ENCODE measurements at regions not wholly inside any gene's neighbourhood (a gene's known extent, or its start where the extent isn't known, plus 50 kb on each side); places are given as distances from the start of the nearest gene placed in this dataset.

- TF ChIP-seq TEF (CRISPR knock-in tag; IDR thresholded peaks at IDR 0.05) (no peak), MLX (CRISPR knock-in tag; IDR thresholded peaks at IDR 0.05) (no peak), NFE2 (CRISPR knock-in tag; IDR thresholded peaks at IDR 0.05) (no peak), PAXIP1 (CRISPR knock-in tag; conservative IDR thresholded peaks at IDR 0.05) (no peak)
Measured at GRCh38 chr7:27409311-27409710, 166.7 kb downstream of the EVX1 start (continued).

GRCh38 chr7:27409776-27410175 is 167.2 kb downstream of the EVX1 start:
- BruUV-seq (replicated peaks): no TSS peak
- no peak overlapping the region for H3K9ac ChIP-seq (ENCODE audit: insufficient read depth, low read depth, low read length)
- no peaks in the 10 kb centered on the region for H3K4me1 ChIP-seq (ENCODE audit: insufficient read depth, low read length)
- no peak overlapping the region for H3K4me3 ChIP-seq (replicated peaks in 1 of 3; ENCODE audit: insufficient read depth in 1 of 3, low read depth in 2 of 3, low read length in 3 of 3)
- ATAC-seq: no peak
- H3K4me2 ChIP-seq (ENCODE audit: low read depth, low read length): no peak overlapping the region
- WGBS (ENCODE audit: low lambda C conversion rate): 0% methylated on average over 2 of the region's 2 CpGs
- no peak overlapping the region for H2AFZ ChIP-seq (ENCODE audit: low read length)
- no peaks in the 10 kb centered on the region for H3K9me3 ChIP-seq (ENCODE audit: low read length)
- no peak overlapping the region for H3K27ac ChIP-seq (ENCODE audit: extremely low read length, insufficient read depth, low read length)
- DNase-seq (ENCODE audit: low spot score): no peak
- no peaks in the 10 kb centered on the region for H3K27me3 ChIP-seq (ENCODE audit: control insufficient read depth in 1 of 2, insufficient read depth in 2 of 2, low read length in 2 of 2)
- no peaks in the 10 kb centered on the region for H3K79me2 ChIP-seq (ENCODE audit: insufficient read depth, low read length)
- CTCF ChIA-PET (ENCODE audit: low intra/inter-chr PET ratio, low total read pairs): no interaction called here
- in situ Hi-C loops (cut with HindIII; ENCODE audit: extremely low pct_ligation_motif_present, low pct_unique_long_range_greater_than_20kb) (no loop called here), intact Hi-C loops (cut with micrococcal nuclease; ENCODE audit: unreplicated experiment) (no loop called here)
- no peaks in the 10 kb centered on the region for H4K20me1 ChIP-seq (ENCODE audit: insufficient read depth, low read length)
- POLR2A ChIA-PET: no interaction called here
- FAIRE-seq: no peak
- H3K36me3 ChIP-seq (replicated peaks in 1 of 2; ENCODE audit: control insufficient read depth in 1 of 2, insufficient read depth in 2 of 2, low read length in 2 of 2): no peaks in the 10 kb centered on the region
- TF ChIP-seq LCORL (IDR thresholded peaks at IDR 0.05) (no peak), LCORL (CRISPR knock-in tag; IDR thresholded peaks at IDR 0.05) (no peak), ZNF746 (CRISPR knock-in tag; IDR thresholded peaks at IDR 0.05) (no peak), FOSL1 (CRISPR knock-in tag; IDR thresholded peaks at IDR 0.05; ENCODE audit: borderline replicate concordance) (no peak), GFI1 (CRISPR knock-in tag; IDR thresholded peaks at IDR 0.05; ENCODE audit: borderline replicate concordance) (no peak), REST (IDR thresholded peaks at IDR 0.05; ENCODE audit: borderline replicate concordance in 1 of 2, low read depth in 1 of 2, low read length in 2 of 2) (no peak), SRF (IDR thresholded peaks at IDR 0.05; ENCODE audit: low read depth, low read length) (no peak), ZBTB26 (CRISPR knock-in tag; IDR thresholded peaks at IDR 0.05; ENCODE audit: borderline replicate concordance) (no peak), SOX13 (IDR thresholded peaks at IDR 0.05) (no peak), SOX13 (CRISPR knock-in tag; conservative IDR thresholded peaks at IDR 0.05 in 1 of 2, IDR thresholded peaks at IDR 0.05 in 1 of 2) (no peak), ZNF577 (CRISPR knock-in tag; IDR thresholded peaks at IDR 0.05; ENCODE audit: borderline replicate concordance, low read depth) (no peak)
